Heart left ventricle (tissue), 16 donors: ENCODE measurements at regions not wholly inside any gene's neighbourhood (a gene's known extent, or its start where the extent isn't known, plus 50 kb on each side); places are given as distances from the start of the nearest gene placed in this dataset.
A peak's percentile ranks its signal among the peaks of the same experiment; 100 is the strongest.
"Not testable (repeated sequence)": the region's sequence is repeated elsewhere in the genome, so short reads cannot be mapped to it uniquely, and the experiment has no call there.

Experiments
- ATAC-seq, 4 donors: fragments of 200-7000 bp; cut with Tn5 transposase; one replicate each; pipeline ENCODE4 v1.9.1; 2020 to 2022; ENCODE audit warnings: moderate library complexity in 4 of 4, mild to moderate bottlenecking in 3 of 4, moderate number of reproducible peaks in 1 of 4
- DNase-seq, 5 donors: peaks; one replicate each; pipeline ENCODE4 v3.0.0-alpha.2; 2020
- H3K27ac ChIP-seq, 12 donors: fragments of 200-600 bp; sonication (generic) in 4 of 12; one replicate each; pipeline versions ENCODE4 v1.5.0 to v1.8.0; 2016 to 2022; ENCODE audit warnings: mild to moderate bottlenecking in 2 of 12
- H3K27me3 ChIP-seq, 9 donors: fragments of 200-600 bp; sonication (generic) in 2 of 9; one replicate each; pipeline versions ENCODE4 v1.5.1 to v1.8.0; 2016 to 2022; ENCODE audit warnings: mild to moderate bottlenecking in 3 of 9
- H3K36me3 ChIP-seq, 9 donors: fragments of 200-600 bp; sonication (generic) in 2 of 9; one replicate each; pipeline versions ENCODE4 v1.5.0 to v1.8.0; 2018 to 2022; ENCODE audit warnings: mild to moderate bottlenecking in 2 of 9
- H3K4me1 ChIP-seq, 12 donors: fragments of 200-600 bp; sonication (generic) in 4 of 12; one replicate each; pipeline versions ENCODE4 v1.5.0 to v1.8.0; 2016 to 2022; ENCODE audit warnings: mild to moderate bottlenecking in 3 of 12
- H3K4me3 ChIP-seq, 12 donors: fragments of 200-600 bp; sonication (generic) in 4 of 12; one replicate each; pipeline versions ENCODE4 v1.5.0 to v1.8.0; 2017 to 2022; ENCODE audit warnings: mild to moderate bottlenecking in 9 of 12, moderate library complexity in 4 of 12
- H3K9me3 ChIP-seq, 12 donors: fragments of 200-600 bp; sonication (generic) in 4 of 12; one replicate each; pipeline versions ENCODE4 v1.5.0 to v1.8.0; 2016 to 2022; ENCODE audit warnings: mild to moderate bottlenecking in 1 of 12
- POLR2A ChIP-seq, 2 donors: fragments of 450-650 bp; IDR thresholded peaks; one replicate each; pipeline ENCODE4 v1.6.1; 2017; ENCODE audit warnings: antibody characterized with exemption in 2 of 2, mild to moderate bottlenecking in 2 of 2, moderate library complexity in 2 of 2
- WGBS, 4 donors: extraction: QIAGEN DNeasy Blood & Tissue Kit in 2 of 4; methylation state at CpG; one replicate each; pipeline versions ENCODE4 v1.1.5 to v1.1.7; 2013 to 2018; 5-methylcytosine and 5-hydroxymethylcytosine counted together
- intact Hi-C, 10 donors: fragments of 100-400 bp; cut with DNase I; formaldehyde crosslinking; loops; one replicate each; pipeline versions ENCODE4 v1.11.1 to v1.14.2; 2022
- TF ChIP-seq, protein P1 (sequence below), 12 donors: fragments of 200-600 bp; sonication (generic) in 4 of 12; IDR thresholded peaks; one replicate each; pipeline versions ENCODE4 v1.5.0 to v1.8.0; 2018 to 2022; ENCODE audit warnings: antibody characterized with exemption in 12 of 12, mild to moderate bottlenecking in 5 of 12
- donor health status: ischemic (EF 13 %, LVEDD 7.1; RV severe dilation, severe dysfunction).
- donor health status: healthy with polysubstance abuse.
- donor health status: DM: no; HTN: yes; CAD: no.
- donor health status: DM: no; HTN: no; CAD: no.
- donor health status: ischemic (EF 25% LVEDD 6.9; RV normal size, moderate dysfunction).
- donor health status: ischemic (EF 25% LVEDD 5.7; RV mildly dilated, moderate dysfunction).
- donor health status: healthy.
- donor health status: DM: yes; HTN: yes; CAD: no.
- donor health status: ischemic (EF 35%, LVEDD 5.7; RV mildly dilated, moderate dysfunction).
- donor health status: nonischemic (EF 11% LVEDD 7.7; RV severe dilation, severe dysfunction).
- donor health status: DM: yes; HTN: yes; CAD: no.
- donor health status: PGD.
- donor health status: ischemic (EF 29% LVEDD 5.4; RV normal size, mild dysfunction).
- donor health status: nonischemic (EF 23%, LVEDD 6.1; RV moderate dilation, normal function).

DNA sequence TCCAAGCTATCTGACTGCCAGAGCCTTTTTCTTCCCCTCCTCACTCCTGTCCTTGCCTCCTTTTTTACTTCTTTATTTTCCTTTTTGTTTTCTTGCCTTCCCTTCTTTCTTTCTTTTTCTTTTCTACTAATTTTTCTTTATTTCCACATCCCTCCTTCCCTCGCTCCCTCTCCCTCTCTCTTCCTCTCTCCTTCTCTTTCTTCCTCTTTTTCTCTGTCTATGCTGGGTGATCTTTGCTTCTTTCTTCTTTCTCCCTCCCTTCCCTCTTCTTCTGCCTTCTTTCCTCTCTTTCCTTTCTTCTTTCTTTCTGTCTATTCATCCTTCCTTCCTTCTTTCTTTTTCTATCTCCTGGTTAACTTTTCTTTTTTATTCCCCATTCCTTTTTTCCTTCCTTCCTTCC lies 564.8 kb downstream of the NSUN3 start:
- no peak for TF ChIP-seq POLR2A (IDR thresholded peaks at IDR 0.05)
- TF ChIP-seq, protein P1, sequence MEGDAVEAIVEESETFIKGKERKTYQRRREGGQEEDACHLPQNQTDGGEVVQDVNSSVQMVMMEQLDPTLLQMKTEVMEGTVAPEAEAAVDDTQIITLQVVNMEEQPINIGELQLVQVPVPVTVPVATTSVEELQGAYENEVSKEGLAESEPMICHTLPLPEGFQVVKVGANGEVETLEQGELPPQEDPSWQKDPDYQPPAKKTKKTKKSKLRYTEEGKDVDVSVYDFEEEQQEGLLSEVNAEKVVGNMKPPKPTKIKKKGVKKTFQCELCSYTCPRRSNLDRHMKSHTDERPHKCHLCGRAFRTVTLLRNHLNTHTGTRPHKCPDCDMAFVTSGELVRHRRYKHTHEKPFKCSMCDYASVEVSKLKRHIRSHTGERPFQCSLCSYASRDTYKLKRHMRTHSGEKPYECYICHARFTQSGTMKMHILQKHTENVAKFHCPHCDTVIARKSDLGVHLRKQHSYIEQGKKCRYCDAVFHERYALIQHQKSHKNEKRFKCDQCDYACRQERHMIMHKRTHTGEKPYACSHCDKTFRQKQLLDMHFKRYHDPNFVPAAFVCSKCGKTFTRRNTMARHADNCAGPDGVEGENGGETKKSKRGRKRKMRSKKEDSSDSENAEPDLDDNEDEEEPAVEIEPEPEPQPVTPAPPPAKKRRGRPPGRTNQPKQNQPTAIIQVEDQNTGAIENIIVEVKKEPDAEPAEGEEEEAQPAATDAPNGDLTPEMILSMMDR (IDR thresholded peaks at IDR 0.05) = no peak
- H3K36me3 ChIP-seq = no peaks in the 10 kb centered on the region
- H3K27me3 ChIP-seq = no peaks in the 10 kb centered on the region
- 93 to 98% (median 96%) methylated on average over 1 of the region's 1 CpG for WGBS, 4 donors
- ATAC-seq (no peak), DNase-seq (no peak)
- H3K27ac ChIP-seq = no peak overlapping the region
- H3K9me3 ChIP-seq = peaks cover 0 to 6% (median 0%) of the 10 kb centered on the region in 12 donors
- H3K4me1 ChIP-seq = no peaks in the 10 kb centered on the region
- no peak overlapping the region for H3K4me3 ChIP-seq
- intact Hi-C loops = no loop called here

DNA sequence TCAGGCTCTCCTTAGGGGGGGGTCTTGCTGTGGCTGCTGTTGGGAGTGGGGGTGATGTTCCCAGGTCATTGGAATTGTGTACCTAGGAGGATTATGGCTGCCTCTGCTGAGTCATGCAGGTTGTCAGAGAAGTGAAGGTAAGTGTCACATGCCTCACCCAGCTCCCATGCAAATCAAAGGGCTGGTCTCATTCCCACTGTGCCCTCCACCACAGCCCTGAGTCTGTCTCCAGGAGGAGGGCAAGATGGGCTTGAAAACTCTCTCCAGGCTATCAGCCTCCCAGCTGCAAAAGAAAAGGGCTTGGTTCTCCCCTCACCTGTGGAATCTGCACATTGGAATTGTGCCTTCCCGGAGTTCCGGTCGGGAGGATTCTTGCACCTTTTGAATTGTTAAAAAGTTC lies 580.5 kb downstream of the NSUN3 start:
- H3K9me3 ChIP-seq = peaks cover 0 to 7% (median 0%) of the 10 kb centered on the region in 12 donors
- DNase-seq (no peak), ATAC-seq (no peak)
- TF ChIP-seq, protein P1 (IDR thresholded peaks at IDR 0.05) = no peak
- TF ChIP-seq POLR2A (IDR thresholded peaks at IDR 0.05) = no peak
- no peak overlapping the region for H3K4me3 ChIP-seq
- no peaks in the 10 kb centered on the region for H3K4me1 ChIP-seq
- 90 to 100% (median 95%) methylated on average over 3 of the region's 3 CpGs for WGBS, 4 donors
- intact Hi-C loops = no loop called here
- no peaks in the 10 kb centered on the region for H3K36me3 ChIP-seq
- H3K27me3 ChIP-seq = no peaks in the 10 kb centered on the region
- H3K27ac ChIP-seq = no peak overlapping the region

DNA sequence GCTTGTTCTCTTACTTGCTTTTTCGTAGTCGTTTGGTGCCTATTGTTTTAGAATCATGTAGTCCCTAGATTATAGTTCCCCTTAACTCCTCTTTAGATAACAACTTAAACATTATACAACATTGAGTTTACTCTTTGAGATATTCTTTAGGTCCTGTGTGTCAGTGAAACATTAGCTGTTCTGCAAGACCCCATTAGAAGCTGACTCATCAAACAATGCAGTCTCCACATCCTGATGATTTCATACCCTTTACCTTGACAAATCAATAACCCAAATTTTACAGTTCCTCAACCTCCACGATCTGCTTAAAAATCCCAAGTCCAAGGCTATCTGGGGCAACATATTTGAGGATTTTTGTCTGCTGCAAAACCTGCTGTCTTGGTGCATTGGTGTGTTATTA lies 582.9 kb downstream of the NSUN3 start:
- ATAC-seq = no peak
- no peaks in the 10 kb centered on the region for H3K4me1 ChIP-seq
- 69 to 80% (median 72%) methylated on average over 3 of the region's 3 CpGs for WGBS, 4 donors
- intact Hi-C loops = no loop called here
- TF ChIP-seq POLR2A (IDR thresholded peaks at IDR 0.05) = no peak
- TF ChIP-seq, protein P1 (IDR thresholded peaks at IDR 0.05) = no peak
- no peaks in the 10 kb centered on the region for H3K9me3 ChIP-seq
- no peak for DNase-seq
- no peak overlapping the region for H3K4me3 ChIP-seq
- no peaks in the 10 kb centered on the region for H3K36me3 ChIP-seq
- no peak overlapping the region for H3K27ac ChIP-seq
- no peaks in the 10 kb centered on the region for H3K27me3 ChIP-seq

DNA sequence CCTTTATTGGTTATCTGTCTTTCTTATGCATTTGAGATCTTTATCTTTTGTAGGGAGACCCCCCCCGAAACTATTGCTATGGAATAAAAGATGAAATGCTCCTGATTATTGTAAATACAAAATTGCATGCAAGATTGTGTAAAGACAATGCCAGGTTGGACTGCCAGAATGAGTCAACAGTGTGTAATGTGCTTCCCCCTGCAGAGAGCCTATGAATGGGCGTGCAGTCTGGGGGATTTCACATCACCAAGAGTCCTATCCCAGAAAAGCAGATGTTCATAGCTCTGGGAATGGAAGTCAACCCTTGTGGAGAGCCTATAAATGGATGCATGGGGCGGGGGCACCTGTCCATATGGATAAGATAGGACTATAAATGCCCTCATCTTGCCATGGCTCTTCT lies 584.3 kb downstream of the NSUN3 start:
- ATAC-seq = no peak
- TF ChIP-seq POLR2A (IDR thresholded peaks at IDR 0.05) = no peak
- TF ChIP-seq, protein P1 (IDR thresholded peaks at IDR 0.05) = no peak
- WGBS, 4 donors = 44 to 76% (median 62%) methylated on average over 3 of the region's 3 CpGs
- H3K9me3 ChIP-seq = no peaks in the 10 kb centered on the region
- H3K36me3 ChIP-seq = no peaks in the 10 kb centered on the region
- H3K27ac ChIP-seq = no peak overlapping the region
- intact Hi-C loops = no loop called here
- H3K4me3 ChIP-seq = no peak overlapping the region
- no peaks in the 10 kb centered on the region for H3K4me1 ChIP-seq
- H3K27me3 ChIP-seq = no peaks in the 10 kb centered on the region
- DNase-seq = peak in 1 of 5 donors; percentile 28

DNA sequence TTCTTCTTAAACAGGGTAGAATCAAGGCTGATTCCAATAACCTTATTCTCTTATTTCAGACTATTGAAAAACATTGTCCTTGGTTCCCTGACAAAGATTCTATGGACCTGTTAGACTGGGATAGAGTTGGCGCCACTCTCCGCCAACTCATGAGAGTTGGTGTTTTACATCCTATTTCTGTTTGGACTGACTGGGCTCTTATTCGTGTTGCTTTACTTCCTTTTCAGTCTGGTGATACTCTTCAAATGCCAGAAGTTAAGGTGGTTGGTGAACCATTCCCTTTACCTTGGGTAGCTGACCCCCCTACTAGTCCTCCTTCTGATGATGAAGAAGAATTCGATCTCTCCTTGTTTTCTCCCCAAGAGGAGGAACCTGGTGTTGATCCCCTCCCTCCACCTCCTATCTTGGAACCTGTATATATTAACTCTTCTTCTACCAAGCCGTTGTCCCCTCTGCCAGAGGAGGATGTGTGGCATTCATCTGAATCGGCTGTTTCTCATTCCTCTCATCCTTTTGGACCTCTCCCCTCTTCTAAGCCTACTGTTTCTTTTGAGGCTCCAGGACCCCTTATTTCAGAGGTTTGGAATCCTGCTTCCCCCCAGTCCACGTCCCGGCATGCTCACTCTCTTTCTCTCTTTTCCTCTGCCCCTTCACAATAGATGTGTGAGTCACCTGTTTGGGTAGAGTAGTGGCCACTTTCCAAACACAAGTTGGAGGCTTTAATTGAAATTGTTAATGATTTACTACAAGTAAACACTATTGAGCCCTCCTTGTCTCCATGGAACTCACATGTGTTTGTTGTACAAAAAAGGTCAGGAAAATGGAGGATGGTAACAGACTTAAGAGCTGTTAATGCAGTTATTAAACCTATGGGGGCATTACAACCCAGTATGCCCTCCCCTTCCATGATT lies 585.7 kb downstream of the NSUN3 start:
- DNase-seq, H3K4me3 ChIP-seq, H3K4me1 ChIP-seq, H3K27me3 ChIP-seq, H3K27ac ChIP-seq, intact Hi-C loops, H3K36me3 ChIP-seq, H3K9me3 ChIP-seq, ATAC-seq: not testable (repeated sequence)
- 76 to 88% (median 83%) methylated on average over 8 of the region's 8 CpGs for WGBS, 4 donors
